Transverse colon (tissue), 3 donors: ENCODE measurements at regions not wholly inside any gene's neighbourhood (a gene's known extent, or its start where the extent isn't known, plus 50 kb on each side); places are given as distances from the start of the nearest gene placed in this dataset.

ENCODE experiments used
- POLR2A ChIP-seq: fragments of 450-650 bp; IDR thresholded peaks from one replicate; pipeline ENCODE4 v1.6.1; 2016; ENCODE audit warnings: antibody characterized with exemption, mild to moderate bottlenecking, moderate library complexity
- TF ChIP-seq, protein P1 (sequence below), 5 experiments: fragments of 200-600 bp in 3 of 5; fragments of 450-650 bp in 2 of 5; sonication (generic) in 3 of 5; IDR thresholded peaks; 1 replicate in 2 of 5; 2 replicates in 3 of 5; pipeline ENCODE4 v1.5.1; 2016 to 2017; ENCODE audit warnings: antibody characterized with exemption in 5 of 5, inconsistent platforms in 3 of 5, mild to moderate bottlenecking in 2 of 5, moderate library complexity in 1 of 5

GRCh38 chr5:104513640-104514072 lies 951.1 kb upstream of the NUDT12 start:
- no peak for TF ChIP-seq POLR2A
- TF ChIP-seq, protein P1, sequence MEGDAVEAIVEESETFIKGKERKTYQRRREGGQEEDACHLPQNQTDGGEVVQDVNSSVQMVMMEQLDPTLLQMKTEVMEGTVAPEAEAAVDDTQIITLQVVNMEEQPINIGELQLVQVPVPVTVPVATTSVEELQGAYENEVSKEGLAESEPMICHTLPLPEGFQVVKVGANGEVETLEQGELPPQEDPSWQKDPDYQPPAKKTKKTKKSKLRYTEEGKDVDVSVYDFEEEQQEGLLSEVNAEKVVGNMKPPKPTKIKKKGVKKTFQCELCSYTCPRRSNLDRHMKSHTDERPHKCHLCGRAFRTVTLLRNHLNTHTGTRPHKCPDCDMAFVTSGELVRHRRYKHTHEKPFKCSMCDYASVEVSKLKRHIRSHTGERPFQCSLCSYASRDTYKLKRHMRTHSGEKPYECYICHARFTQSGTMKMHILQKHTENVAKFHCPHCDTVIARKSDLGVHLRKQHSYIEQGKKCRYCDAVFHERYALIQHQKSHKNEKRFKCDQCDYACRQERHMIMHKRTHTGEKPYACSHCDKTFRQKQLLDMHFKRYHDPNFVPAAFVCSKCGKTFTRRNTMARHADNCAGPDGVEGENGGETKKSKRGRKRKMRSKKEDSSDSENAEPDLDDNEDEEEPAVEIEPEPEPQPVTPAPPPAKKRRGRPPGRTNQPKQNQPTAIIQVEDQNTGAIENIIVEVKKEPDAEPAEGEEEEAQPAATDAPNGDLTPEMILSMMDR (IDR thresholded peaks at IDR 0.05), result no peak
